Retina (tissue), 1 donor: ENCODE measurements at regions not wholly inside any gene's neighbourhood (a gene's known extent, or its start where the extent isn't known, plus 50 kb on each side); places are given as distances from the start of the nearest gene placed in this dataset.

ENCODE experiments used
- DNase-seq: peaks from one replicate; pipeline ENCODE4 v3.0.0-alpha.2; 2016

GRCh38 chr12:115451780-115452736, 768.1 kb upstream of the TBX3 start:
- DNase-seq = peak; percentile 64

- no peak for DNase-seq
These were observed 767.3 kb upstream of the TBX3 start for GRCh38 chr12:115451151-115451779.

- DNase-seq = peak; percentile 48
These were observed 766.7 kb upstream of the TBX3 start for GRCh38 chr12:115450710-115451109.

DNA sequence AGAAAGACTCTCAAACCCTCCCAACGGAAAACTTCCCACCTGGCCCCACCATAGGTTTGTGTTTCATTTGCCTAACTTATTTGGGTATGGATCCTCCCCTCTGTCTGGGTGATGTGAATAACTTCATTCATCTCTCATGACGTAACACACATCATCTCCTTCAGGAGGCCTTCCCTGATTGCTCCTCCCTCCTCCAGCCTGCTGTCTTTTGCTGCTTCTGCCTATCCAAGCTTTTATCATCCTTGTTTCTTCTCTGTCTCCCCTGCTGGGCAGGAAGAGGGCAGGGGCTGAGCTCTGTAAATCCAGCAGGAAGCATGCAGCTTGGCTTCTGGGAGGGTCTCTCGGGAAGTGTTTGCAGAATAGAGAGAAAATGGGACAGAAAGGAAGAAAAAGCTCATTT, 766.0 kb upstream of the TBX3 start:
- no peak for DNase-seq

DNA sequence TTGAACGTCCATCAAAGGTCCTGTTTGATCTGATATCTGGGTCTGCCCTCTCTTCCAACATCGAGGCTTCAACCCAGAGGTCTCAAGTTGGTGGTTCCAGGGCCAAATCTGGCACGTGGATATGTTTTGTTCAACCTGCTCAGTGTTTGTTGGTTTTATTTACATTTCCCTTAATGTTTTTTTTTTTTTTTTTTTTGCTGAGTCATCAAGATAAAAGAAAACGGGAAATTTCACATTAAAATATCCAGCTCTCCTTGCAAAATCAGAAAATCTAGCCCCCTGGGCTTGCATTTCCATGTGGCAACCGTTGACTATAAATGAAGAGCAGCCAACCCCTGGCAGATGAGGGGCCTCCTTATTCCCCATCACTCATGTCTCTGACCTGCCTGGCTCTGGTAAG, 765.6 kb upstream of the TBX3 start:
- no peak for DNase-seq

- DNase-seq = no peak
These were observed 760.4 kb upstream of the TBX3 start for GRCh38 chr12:115444346-115444745.

GRCh38 chr12:115443351-115443938, 759.5 kb upstream of the TBX3 start:
- DNase-seq = no peak

GRCh38 chr12:115440438-115440837, 756.5 kb upstream of the TBX3 start:
- DNase-seq = no peak

DNA sequence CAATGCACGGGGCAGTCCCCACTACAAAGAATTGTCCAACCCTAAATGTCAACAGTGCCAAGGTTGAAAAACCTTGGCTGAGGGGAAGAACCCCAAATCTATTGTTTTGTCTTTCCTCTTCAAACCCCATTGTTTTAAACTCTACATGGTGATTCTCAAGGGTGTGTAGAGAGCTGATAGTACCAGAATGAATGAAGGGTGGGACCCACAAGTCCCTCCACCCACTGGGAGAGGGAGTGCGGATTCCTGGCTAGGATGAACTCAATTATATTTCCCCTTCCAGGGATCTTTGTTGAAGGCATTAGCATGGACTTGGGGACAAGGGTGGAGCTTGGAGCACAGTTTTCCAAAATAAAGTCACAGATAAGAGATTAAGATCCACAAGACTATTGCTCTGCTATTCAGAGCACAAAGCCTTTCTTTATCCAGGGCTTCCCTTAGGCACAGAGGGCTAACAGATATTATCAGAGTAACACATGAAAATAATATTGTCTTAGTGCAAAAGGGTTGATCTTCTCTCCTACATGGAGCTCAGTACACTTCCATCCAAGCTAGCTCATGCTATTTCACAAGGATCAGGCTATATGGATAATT, 755.1 kb upstream of the TBX3 start:
- no peak for DNase-seq

GRCh38 chr12:115438314-115438713, 754.3 kb upstream of the TBX3 start:
- DNase-seq = no peak

DNA sequence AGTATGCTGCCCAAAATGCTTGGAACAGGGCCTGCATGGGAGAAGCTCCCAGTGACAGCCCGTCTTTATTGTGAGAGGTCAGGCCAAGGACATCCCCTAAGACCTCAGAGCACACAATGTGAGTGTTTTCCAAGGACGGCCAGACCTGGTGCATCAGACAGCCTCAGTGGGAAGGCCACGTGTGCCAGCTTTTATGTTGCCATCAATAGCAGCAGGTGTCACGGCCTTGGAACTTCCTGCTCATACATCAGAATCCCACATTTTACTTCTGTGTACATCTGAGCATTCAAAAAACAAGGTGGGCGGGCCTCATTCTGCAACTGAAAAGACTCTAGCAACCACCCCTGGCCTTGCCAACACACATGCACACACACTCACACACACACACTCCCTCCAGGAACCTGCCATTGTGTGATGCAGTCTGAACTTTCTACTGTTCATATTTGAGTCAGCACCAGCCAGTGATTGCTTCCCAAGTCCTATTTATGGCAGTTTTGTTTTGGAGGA, 753.1 kb upstream of the TBX3 start:
- no peak for DNase-seq

GRCh38 chr12:115433014-115433634, 749.1 kb upstream of the TBX3 start:
- no peak for DNase-seq

DNA sequence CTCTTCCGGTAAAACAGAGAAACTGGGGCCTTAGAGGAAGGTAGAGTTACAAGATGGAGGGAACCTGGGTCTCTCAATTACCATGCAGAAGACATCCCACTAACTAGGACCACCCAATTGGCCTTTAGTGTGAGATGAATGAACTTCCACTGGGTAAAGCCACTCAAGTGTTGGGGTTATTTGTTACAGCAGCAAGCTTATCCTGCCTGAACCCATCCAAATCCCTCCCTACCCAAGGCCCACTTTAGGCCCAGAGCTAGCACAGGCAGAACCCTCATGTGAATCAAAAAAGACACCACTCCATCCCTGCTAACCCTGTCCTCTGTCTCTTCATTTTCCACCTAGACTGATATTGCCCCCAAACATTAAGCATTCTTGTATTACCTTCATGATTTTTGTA, 746.7 kb upstream of the TBX3 start:
- DNase-seq = no peak

GRCh38 chr12:115426732-115427131, 742.8 kb upstream of the TBX3 start:
- DNase-seq = no peak

GRCh38 chr12:115424003-115424402, 740.0 kb upstream of the TBX3 start:
- no peak for DNase-seq

- no peak for DNase-seq
These were observed 739.6 kb upstream of the TBX3 start for GRCh38 chr12:115423546-115423987.

DNA sequence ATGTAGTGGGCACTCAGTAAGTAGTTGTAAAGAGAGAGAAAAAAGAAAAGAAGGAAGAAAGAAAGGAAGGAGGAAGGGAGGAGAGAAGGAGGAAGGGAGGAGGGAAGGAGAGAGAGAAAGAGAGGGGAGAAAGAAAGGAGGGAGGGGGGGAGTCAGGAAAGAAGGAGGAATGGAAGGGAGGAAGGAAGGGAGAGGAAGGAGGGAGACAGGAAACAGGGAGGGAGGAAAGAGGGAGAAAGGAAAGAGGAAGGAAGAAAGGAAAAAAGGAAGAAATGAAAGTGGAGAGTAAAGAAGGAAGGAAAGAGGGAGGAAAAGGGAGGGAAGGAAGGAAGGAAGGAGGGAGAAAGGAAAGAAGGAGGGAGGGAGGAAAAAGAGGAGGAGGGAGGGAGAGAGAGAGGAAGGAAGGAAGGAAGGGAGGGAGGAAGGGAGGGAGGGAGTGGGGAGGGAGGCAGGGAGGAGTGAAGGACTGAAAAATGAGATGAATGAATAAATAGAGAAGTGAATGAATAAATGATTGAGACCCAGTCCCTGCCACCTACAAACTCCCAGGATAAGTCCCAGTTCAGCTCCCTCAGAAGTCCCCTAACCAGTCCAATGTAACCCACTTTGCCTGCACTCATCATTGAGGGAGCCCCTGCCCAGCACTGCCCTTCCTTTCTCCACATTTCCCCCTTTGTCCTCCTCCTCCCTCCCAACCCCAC, 739.0 kb upstream of the TBX3 start:
- DNase-seq = no peak

GRCh38 chr12:115421796-115422709, 738.1 kb upstream of the TBX3 start:
- DNase-seq = no peak

- no peak for DNase-seq
These were observed 737.4 kb upstream of the TBX3 start for GRCh38 chr12:115421350-115421749.

- no peak for DNase-seq
These were observed 735.2 kb upstream of the TBX3 start for GRCh38 chr12:115419145-115419646.

DNA sequence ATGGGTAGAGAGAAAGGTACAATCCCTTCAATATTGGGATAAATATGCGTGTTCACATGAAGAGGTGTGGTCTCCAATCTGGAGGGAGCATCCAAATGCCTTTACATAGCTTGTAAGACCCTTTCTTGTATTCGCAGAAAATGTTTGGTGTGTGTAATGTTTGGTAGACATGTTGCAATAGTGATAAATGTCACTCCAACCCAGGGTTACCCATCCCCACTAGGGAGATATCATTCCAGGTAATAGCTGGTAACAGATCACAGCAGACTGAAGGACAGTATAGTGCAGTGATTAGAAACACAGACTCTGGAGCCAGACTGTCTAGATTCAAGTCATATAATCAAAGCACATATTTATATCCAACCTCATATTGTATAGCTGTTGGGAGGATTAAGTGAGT, 733.6 kb upstream of the TBX3 start:
- DNase-seq = no peak
